IPS-18a (cell line): ENCODE measurements at regions not wholly inside any gene's neighbourhood (a gene's known extent, or its start where the extent isn't known, plus 50 kb on each side); places are given as distances from the start of the nearest gene placed in this dataset.

Experiments
- H3K27ac ChIP-seq: one replicate; pipeline ENCODE4 v1.5.1; 2013; ENCODE audit warnings: low read length
- H3K27me3 ChIP-seq: one replicate; pipeline ENCODE4 v1.6.1; 2013; ENCODE audit warnings: mild to moderate bottlenecking, low read length; ENCODE audit not compliant: control insufficient read depth, insufficient read depth
- H3K36me3 ChIP-seq: one replicate; pipeline ENCODE4 v1.6.1; 2013; ENCODE audit warnings: low read depth, low read length; ENCODE audit not compliant: control insufficient read depth
- H3K4me1 ChIP-seq: one replicate; pipeline ENCODE4 v1.6.1; 2013; ENCODE audit warnings: low read depth, low read length; ENCODE audit not compliant: control insufficient read depth
- H3K4me3 ChIP-seq: one replicate; pipeline ENCODE4 v1.5.1; 2013; ENCODE audit warnings: low read length
- H3K9ac ChIP-seq: one replicate; pipeline ENCODE4 v1.6.1; 2013; ENCODE audit warnings: mild to moderate bottlenecking, low read length, moderate library complexity
- H3K9me3 ChIP-seq: one replicate; pipeline ENCODE4 v1.6.1; 2013; ENCODE audit warnings: low read depth, low read length; ENCODE audit not compliant: control insufficient read depth

DNA sequence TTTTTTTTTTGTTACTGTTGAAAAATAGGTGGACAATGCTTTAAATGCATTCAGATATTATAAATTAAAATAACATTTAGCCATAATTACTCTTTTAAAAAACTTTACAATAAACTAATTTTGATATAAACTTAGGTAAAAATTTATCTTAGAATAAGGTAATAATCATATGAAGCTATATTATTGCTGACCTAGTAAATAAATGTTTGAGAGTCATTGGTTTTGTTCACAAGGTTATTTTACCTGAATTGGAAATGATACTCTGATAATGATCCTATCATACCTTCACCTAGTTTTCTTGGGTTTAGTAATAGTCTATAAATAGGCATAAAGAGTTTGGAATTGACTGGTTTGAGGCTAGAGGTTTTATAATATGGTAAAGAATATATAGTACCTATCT, 1076.4 kb upstream of the CDH6 start:
- no peak overlapping the region for H3K27ac ChIP-seq
- H3K4me1 ChIP-seq: peaks cover 5% of the 10 kb centered on the region
- no peak overlapping the region for H3K4me3 ChIP-seq
- no peaks in the 10 kb centered on the region for H3K27me3 ChIP-seq
- no peaks in the 10 kb centered on the region for H3K9me3 ChIP-seq
- H3K9ac ChIP-seq: no peak overlapping the region
- H3K36me3 ChIP-seq: no peaks in the 10 kb centered on the region

DNA sequence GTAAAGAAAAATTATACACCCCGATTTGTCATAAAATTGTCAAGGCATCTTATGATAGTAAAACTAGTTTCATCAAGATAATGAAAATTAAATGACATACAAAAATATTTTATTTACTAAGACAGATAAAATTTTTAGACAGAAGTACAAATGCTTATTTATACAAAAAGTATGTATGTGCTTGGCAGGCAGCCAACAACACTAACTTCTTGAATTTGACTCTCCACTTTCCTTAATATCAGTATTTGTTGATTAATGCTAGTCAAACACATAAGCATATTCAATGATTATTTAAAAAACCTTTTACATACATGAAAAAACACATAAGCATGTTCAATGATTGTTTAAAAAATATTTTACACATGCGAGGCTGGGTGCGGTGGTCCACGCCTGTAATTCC, 1079.9 kb upstream of the CDH6 start:
- no peak overlapping the region for H3K27ac ChIP-seq
- no peaks in the 10 kb centered on the region for H3K36me3 ChIP-seq
- no peak overlapping the region for H3K9ac ChIP-seq

DNA sequence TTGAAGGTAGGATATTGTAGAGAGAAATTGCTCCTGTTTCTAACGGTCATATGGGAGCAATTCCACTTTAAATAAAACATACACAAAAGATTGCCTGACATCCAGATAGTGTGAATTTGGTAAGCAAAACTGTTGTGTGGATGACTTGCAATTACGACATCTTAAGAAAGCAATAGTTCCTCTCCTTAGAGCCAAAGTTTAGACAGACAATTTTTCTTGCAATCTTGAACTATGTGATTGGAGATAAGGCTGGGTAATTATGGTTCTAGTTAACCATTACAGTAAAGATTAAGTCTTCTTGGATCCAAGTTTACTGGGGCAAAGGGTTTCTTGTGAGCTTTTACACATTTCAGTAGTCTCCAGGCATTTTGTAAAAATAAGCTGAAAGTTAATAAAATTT, 1080.6 kb upstream of the CDH6 start:
- no peaks in the 10 kb centered on the region for H3K9me3 ChIP-seq
- no peak overlapping the region for H3K9ac ChIP-seq
- no peak overlapping the region for H3K4me3 ChIP-seq
- no peaks in the 10 kb centered on the region for H3K36me3 ChIP-seq
- no peak overlapping the region for H3K27ac ChIP-seq
- H3K4me1 ChIP-seq: no peaks in the 10 kb centered on the region
- no peaks in the 10 kb centered on the region for H3K27me3 ChIP-seq

More for the DNA sequence above, 1079.9 kb upstream of the CDH6 start:
- H3K4me3 ChIP-seq: no peak overlapping the region
- H3K9me3 ChIP-seq: no peaks in the 10 kb centered on the region
- no peaks in the 10 kb centered on the region for H3K4me1 ChIP-seq
- H3K27me3 ChIP-seq: no peaks in the 10 kb centered on the region

DNA sequence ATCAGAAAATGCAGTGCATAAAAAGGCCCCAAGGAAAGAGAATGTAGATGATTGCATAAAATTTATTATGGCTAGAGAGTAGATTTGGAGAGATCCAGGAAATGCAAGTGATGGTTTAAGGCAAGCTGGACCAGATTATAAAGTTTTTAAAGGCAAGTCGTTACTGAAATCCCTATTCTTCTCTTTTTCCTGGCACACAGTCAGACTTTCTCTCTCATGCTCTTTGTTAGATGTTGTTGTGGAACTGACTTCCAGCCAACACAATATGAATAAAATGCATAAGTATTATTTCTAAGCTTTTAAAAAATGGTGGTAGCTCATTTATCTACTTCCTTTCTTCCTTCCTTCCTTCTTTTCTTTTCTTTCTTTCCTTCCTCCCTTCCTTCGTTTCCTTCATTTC, 1085.4 kb upstream of the CDH6 start:
- no peaks in the 10 kb centered on the region for H3K27me3 ChIP-seq
- no peaks in the 10 kb centered on the region for H3K9me3 ChIP-seq
- H3K4me3 ChIP-seq: no peak overlapping the region
- no peaks in the 10 kb centered on the region for H3K36me3 ChIP-seq
- H3K4me1 ChIP-seq: no peaks in the 10 kb centered on the region
- H3K27ac ChIP-seq: no peak overlapping the region
- no peak overlapping the region for H3K9ac ChIP-seq

DNA sequence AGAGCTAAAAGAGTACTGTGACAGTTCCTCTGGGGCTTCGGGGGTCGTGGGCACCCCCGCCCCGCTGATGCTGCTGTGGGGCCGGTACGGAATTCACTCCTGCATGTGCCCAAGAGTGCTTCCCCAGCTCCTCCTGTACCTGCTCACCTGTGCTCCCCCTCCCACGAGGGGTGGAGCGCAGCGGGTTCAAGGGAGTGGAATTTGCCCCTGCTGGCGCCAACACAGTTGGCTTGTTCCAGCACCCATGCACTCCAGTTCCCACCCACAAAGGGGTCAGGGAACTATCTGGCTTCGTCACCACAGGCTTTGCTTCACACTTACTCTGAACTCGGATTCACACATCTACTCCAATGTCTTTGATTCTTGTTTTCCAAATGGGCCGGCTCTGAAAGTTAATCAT, 1086.9 kb upstream of the CDH6 start:
- Histone ChIP-seq H3K4me1 (no peaks in the 10 kb centered on the region), H3K27me3 (no peaks in the 10 kb centered on the region), H3K36me3 (no peaks in the 10 kb centered on the region), H3K9ac (no peak overlapping the region), H3K4me3 (no peak overlapping the region), H3K27ac (no peak overlapping the region), H3K9me3 (no peaks in the 10 kb centered on the region)

DNA sequence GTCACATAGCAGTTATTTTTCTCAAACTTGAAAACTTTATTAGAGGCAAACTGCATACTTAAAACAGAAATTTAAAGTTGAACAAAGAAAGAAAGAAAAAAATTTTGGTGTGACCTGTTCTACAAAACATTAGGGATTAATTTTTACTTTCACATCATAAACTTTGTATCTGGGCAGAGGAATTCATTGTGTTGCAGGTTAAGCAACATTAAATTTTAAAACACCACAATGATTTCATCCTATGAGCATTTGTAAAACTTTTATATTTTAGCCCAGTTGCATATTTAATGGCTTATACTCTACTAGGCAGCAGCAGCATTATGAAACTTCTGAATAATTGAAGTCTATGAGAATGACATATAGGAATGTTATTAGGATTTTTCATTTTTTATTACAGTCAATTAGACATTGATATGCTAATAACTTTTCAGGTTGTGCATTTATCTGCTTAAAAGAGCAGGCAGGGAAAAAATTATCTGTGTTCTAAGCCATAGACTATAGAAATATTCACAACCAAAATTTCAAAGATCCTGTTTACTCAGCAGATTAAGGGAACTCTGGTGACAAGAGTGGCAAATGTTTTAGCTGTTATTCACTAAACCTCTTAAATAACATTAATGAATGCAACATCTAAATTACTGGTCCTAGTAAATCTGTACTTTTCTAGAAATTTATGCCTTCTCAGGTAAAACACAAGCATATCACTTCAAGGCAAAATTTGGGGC, 1088.5 kb upstream of the CDH6 start:
- H3K4me1 ChIP-seq: peaks cover 9% of the 10 kb centered on the region
- H3K9ac ChIP-seq: no peak overlapping the region
- H3K4me3 ChIP-seq: no peak overlapping the region
- H3K36me3 ChIP-seq: no peaks in the 10 kb centered on the region
- H3K27ac ChIP-seq: no peak overlapping the region
- H3K27me3 ChIP-seq: no peaks in the 10 kb centered on the region
- H3K9me3 ChIP-seq: no peaks in the 10 kb centered on the region

DNA sequence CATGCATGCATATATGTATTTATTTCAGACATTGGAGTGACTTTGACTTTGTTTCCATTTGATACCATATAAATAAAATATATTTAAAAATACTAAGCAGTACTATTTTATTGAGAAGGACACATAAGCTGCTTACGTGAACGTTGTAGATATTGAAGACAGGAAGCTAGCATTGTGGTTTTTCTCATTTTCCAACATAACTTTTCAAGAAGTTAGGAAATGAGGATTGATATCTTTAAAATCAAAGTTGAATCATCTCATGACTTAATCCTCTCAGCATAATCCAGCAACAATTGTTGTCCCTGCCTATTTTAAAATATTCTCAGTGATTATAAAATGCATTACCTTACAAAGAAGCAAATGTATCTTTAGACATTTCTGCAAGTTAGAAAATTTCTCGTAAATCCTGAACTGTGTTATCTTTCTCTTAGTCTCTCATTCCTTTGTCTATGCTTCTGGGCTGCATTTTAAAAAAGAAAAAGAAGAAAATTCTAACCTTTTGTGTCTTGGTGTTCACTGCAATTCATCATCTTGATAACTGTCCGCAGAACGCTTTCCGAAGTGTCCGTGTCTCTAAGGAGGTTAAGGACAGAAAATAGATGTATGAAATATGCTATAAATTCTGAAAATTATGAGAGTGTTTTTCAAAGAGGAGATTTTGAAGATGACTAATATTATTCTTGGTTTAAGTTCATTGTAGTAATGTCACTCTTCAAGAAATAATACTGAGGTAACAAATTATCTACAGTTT, 1089.9 kb upstream of the CDH6 start:
- no peaks in the 10 kb centered on the region for H3K27me3 ChIP-seq
- H3K4me3 ChIP-seq: no peak overlapping the region
- no peak overlapping the region for H3K27ac ChIP-seq
- H3K36me3 ChIP-seq: no peaks in the 10 kb centered on the region
- peaks cover 17% of the 10 kb centered on the region for H3K4me1 ChIP-seq
- no peak overlapping the region for H3K9ac ChIP-seq
- no peaks in the 10 kb centered on the region for H3K9me3 ChIP-seq

DNA sequence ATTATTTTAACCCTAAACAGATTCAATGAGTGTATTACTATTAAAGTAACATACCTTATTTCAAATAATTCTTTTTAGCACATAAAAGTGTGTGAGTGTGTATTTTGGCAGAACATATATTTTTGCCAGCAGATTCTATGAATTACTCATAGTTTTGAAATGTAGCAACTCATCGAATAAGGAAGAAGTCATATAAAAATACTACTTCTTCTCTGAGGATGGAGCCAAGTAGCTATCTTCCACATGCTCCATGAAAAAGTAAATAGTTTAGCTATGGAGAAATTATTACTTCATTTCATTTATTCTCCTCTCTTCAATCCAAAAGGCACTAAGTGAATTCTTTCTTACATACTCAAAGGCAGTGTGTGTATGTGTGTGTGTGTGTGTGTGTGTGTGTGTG, 1090.4 kb upstream of the CDH6 start:
- Histone ChIP-seq H3K4me1 (peaks cover 17% of the 10 kb centered on the region), H3K4me3 (no peak overlapping the region), H3K27me3 (no peaks in the 10 kb centered on the region), H3K27ac (no peak overlapping the region), H3K9me3 (no peaks in the 10 kb centered on the region), H3K36me3 (no peaks in the 10 kb centered on the region), H3K9ac (no peak overlapping the region)

DNA sequence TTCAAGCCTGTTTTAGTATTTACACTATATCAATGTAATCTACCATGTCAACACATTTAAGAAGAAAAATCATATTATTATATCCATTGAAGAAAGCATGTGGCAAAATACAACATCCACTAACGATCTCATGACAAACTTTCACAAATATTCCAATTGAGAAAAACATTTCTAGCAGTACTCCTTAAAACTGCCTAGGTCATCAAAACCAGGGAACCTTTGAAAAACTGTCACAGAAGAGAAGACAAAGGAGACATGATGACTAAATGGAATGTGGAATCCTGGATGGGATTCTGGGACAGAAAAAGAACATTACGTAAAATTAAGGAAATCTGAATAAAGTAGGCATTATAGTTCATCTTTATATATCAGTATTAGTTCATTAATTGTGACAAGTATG, 1091.3 kb upstream of the CDH6 start:
- Histone ChIP-seq H3K27me3 (no peaks in the 10 kb centered on the region), H3K36me3 (no peaks in the 10 kb centered on the region), H3K4me1 (peaks cover 17% of the 10 kb centered on the region), H3K9me3 (no peaks in the 10 kb centered on the region), H3K4me3 (no peak overlapping the region), H3K27ac (no peak overlapping the region), H3K9ac (no peak overlapping the region)

DNA sequence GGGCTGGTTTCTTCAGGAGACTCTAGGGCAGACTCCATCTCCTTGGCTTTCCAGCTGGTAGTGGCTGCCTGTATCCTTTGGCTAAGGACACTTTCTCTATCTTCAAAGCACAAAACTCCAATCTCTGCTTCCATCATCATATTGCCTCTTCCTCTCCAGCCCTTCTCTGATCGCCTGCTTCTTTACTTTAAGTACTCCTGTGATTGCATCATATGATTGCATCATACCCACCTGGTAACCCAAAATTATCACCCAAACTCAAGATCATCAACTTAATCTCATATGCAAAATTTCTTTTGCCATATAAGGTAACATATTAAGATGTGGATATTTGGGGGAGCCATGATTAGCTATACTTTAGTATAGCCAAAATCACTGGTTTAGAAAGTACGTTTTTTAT, 1092.6 kb upstream of the CDH6 start:
- H3K36me3 ChIP-seq: no peaks in the 10 kb centered on the region
- no peak overlapping the region for H3K9ac ChIP-seq

DNA sequence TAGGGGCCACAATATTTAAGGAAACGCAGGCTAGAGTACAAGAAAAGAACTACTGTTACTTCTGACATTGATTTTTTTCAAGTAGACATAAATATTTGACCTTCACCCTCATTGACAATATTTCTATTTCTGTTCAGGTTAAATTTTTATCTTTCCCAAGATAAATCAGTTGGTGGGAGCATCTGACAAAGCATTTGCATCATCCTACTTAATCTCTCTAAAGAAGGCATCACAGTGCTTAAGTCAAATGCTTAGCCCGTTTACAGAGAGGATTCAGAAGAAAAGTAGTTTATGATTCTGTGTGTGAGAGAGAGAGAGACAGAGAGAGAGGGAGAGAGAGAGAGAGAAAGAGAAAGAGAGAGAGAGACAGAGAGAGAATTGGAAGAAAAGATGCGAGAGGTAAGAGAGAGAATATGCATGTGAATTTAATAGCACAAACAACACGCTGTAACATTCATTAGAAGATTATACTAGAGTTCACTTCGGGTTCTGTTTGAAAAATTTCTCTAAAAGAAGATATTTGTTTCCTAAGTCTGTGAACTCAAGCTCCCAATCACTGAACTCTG, 1093.3 kb upstream of the CDH6 start:
- no peaks in the 10 kb centered on the region for H3K27me3 ChIP-seq

More for the DNA sequence above, 1092.6 kb upstream of the CDH6 start:
- H3K27me3 ChIP-seq: no peaks in the 10 kb centered on the region
- H3K4me3 ChIP-seq: no peak overlapping the region
- H3K9me3 ChIP-seq: no peaks in the 10 kb centered on the region
- no peak overlapping the region for H3K27ac ChIP-seq
- H3K4me1 ChIP-seq: peaks cover 21% of the 10 kb centered on the region

More for the DNA sequence above, 1093.3 kb upstream of the CDH6 start:
- Histone ChIP-seq H3K4me3 (no peak overlapping the region), H3K27ac (peak overlapping the region; percentile 20), H3K4me1 (peaks cover 21% of the 10 kb centered on the region), H3K36me3 (no peaks in the 10 kb centered on the region), H3K9ac (no peak overlapping the region), H3K9me3 (no peaks in the 10 kb centered on the region)
